HEK293 (cell line): ENCODE measurements at regions not wholly inside any gene's neighbourhood (a gene's known extent, or its start where the extent isn't known, plus 50 kb on each side); places are given as distances from the start of the nearest gene placed in this dataset.

Experiments used
- CTCF ChIA-PET: fragments of 350-600 bp; formaldehyde crosslinking; extraction: SDS; loops from one replicate; lab custom pipeline; 2021; ENCODE audit warnings: antibody characterized with exemption; lab: Yijun Ruan, JAX
- POLR2A ChIA-PET: fragments of 300-600 bp; formaldehyde crosslinking; extraction: SDS; loops from one replicate; lab custom pipeline; 2020; ENCODE audit warnings: antibody characterized with exemption, inconsistent platforms; lab: Yijun Ruan, JAX
- H3K27ac ChIP-seq: fragments of 200-500 bp; sonication (Bioruptor generic); 2 replicates; pipeline ENCODE4 v1.5.1; 2014; ENCODE audit warnings: low read depth, low read length, control low read depth, inconsistent platforms; ENCODE audit errors: extremely low read depth
- H3K36me3 ChIP-seq, 2 experiments: fragments of 200-500 bp in 1 of 2; sonication (Bioruptor generic) in 1 of 2; 1 replicate in 1 of 2; 2 replicates in 1 of 2; pipeline ENCODE4 v1.5.1; 2014 to 2017; ENCODE audit warnings: inconsistent platforms in 2 of 2, low read length in 2 of 2; ENCODE audit not compliant: control insufficient read depth in 2 of 2, insufficient read depth in 1 of 2
- H3K4me1 ChIP-seq: fragments of 200-500 bp; sonication (Bioruptor generic); 2 replicates; pipeline ENCODE4 v1.5.1; 2014; ENCODE audit warnings: mild to moderate bottlenecking, low read length, inconsistent platforms; ENCODE audit not compliant: control insufficient read depth, insufficient read depth
- H3K4me3 ChIP-seq: 2 replicates; pipeline ENCODE4 v1.5.1; 2011; ENCODE audit warnings: low read depth, mild to moderate bottlenecking, control low read depth, low read length, moderate library complexity
- H3K9me3 ChIP-seq: fragments of 200-500 bp; sonication (Bioruptor generic); 2 replicates; pipeline ENCODE4 v1.5.1; 2014; ENCODE audit warnings: low read depth, low read length, inconsistent platforms; ENCODE audit not compliant: control insufficient read depth, insufficient read depth
- BCL11A ChIP-seq: fragments of 450-650 bp; formaldehyde crosslinking; IDR thresholded peaks from 2 replicates; pipeline ENCODE4 v1.5.1; 2016; ENCODE audit warnings: low read depth, missing biosample characterization, missing genetic modification characterization
- HOXA7 ChIP-seq: sonication (generic); formaldehyde crosslinking; IDR thresholded peaks from 2 replicates; pipeline ENCODE4 v1.8.1; 2022; ENCODE audit warnings: missing genetic modification reagents, borderline replicate concordance
- HOXD13 ChIP-seq: sonication (generic); formaldehyde crosslinking; IDR thresholded peaks from 2 replicates; pipeline ENCODE4 v1.8.0; 2022; ENCODE audit warnings: missing genetic modification reagents, borderline replicate concordance
- OSR2 ChIP-seq: fragments of 450-650 bp; formaldehyde crosslinking; IDR thresholded peaks from 2 replicates; pipeline ENCODE4 v1.5.1; 2016; ENCODE audit warnings: missing biosample characterization, missing genetic modification characterization
- PBX3 ChIP-seq: sonication (generic); formaldehyde crosslinking; IDR thresholded peaks from 2 replicates; pipeline ENCODE4 v1.8.1; 2022; ENCODE audit warnings: mild to moderate bottlenecking, moderate library complexity, missing genetic modification reagents
- SP3 ChIP-seq: fragments of 450-650 bp; formaldehyde crosslinking; IDR thresholded peaks from 2 replicates; pipeline ENCODE4 v1.5.1; 2016; ENCODE audit warnings: missing biosample characterization, missing genetic modification characterization
- TCF7L2 ChIP-seq: IDR thresholded peaks from 2 replicates; pipeline ENCODE4 v1.6.1; 2011; ENCODE audit warnings: low read depth, mild to moderate bottlenecking, inconsistent platforms, low read length, moderate library complexity, borderline replicate concordance
- YY2 ChIP-seq: fragments of 450-650 bp; formaldehyde crosslinking; IDR thresholded peaks from 2 replicates; pipeline ENCODE4 v1.5.1; 2016; ENCODE audit warnings: missing biosample characterization, missing genetic modification characterization
- ZBTB26 ChIP-seq: fragments of 450-650 bp; formaldehyde crosslinking; optimal IDR thresholded peaks from 2 replicates; pipeline ENCODE3; 2016; ENCODE audit warnings: missing biosample characterization, mild to moderate bottlenecking, missing genetic modification characterization
- ZBTB6 ChIP-seq: fragments of 450-650 bp; formaldehyde crosslinking; IDR thresholded peaks from 2 replicates; pipeline ENCODE4 v1.5.1; 2017; ENCODE audit warnings: missing biosample characterization, missing genetic modification characterization
- ZFHX2 ChIP-seq: fragments of 450-650 bp; formaldehyde crosslinking; conservative IDR thresholded peaks from 2 replicates; pipeline ENCODE4 v1.5.1; 2016; ENCODE audit warnings: missing biosample characterization, missing genetic modification characterization
- ZNF121 ChIP-seq: fragments of 450-650 bp; formaldehyde crosslinking; IDR thresholded peaks from 2 replicates; pipeline ENCODE4 v1.5.1; 2016; ENCODE audit warnings: missing biosample characterization, missing genetic modification characterization
- ZNF302 ChIP-seq: fragments of 450-650 bp; formaldehyde crosslinking; IDR thresholded peaks from 2 replicates; pipeline ENCODE4 v1.5.1; 2016; ENCODE audit warnings: missing biosample characterization, missing genetic modification characterization, low read depth
- ZNF324 ChIP-seq: fragments of 450-650 bp; formaldehyde crosslinking; IDR thresholded peaks from 2 replicates; pipeline ENCODE4 v1.5.1; 2016; ENCODE audit warnings: missing biosample characterization, missing genetic modification characterization
- ZNF488 ChIP-seq: fragments of 450-650 bp; formaldehyde crosslinking; IDR thresholded peaks from 2 replicates; pipeline ENCODE4 v1.5.1; 2016; ENCODE audit warnings: missing biosample characterization, missing genetic modification characterization
- ZNF521 ChIP-seq: fragments of 450-650 bp; formaldehyde crosslinking; IDR thresholded peaks from 2 replicates; pipeline ENCODE4 v1.5.1; 2017; ENCODE audit warnings: missing biosample characterization, mild to moderate bottlenecking, missing genetic modification characterization
- ZNF571 ChIP-seq: fragments of 450-650 bp; formaldehyde crosslinking; IDR thresholded peaks from 2 replicates; pipeline ENCODE4 v1.5.0; 2017; ENCODE audit warnings: missing biosample characterization, missing genetic modification characterization
- ZNF600 ChIP-seq: fragments of 450-650 bp; formaldehyde crosslinking; IDR thresholded peaks from 2 replicates; pipeline ENCODE4 v1.5.1; 2016; ENCODE audit warnings: missing biosample characterization, missing genetic modification characterization
- ZNF670 ChIP-seq: fragments of 450-650 bp; formaldehyde crosslinking; IDR thresholded peaks from 2 replicates; pipeline ENCODE4 v1.5.1; 2016; ENCODE audit warnings: missing biosample characterization, missing genetic modification characterization, low read depth
- ZNF704 ChIP-seq: fragments of 450-650 bp; formaldehyde crosslinking; IDR thresholded peaks from 2 replicates; pipeline ENCODE4 v1.5.1; 2016; ENCODE audit warnings: missing biosample characterization, missing genetic modification characterization
- ZNF776 ChIP-seq: fragments of 450-650 bp; formaldehyde crosslinking; IDR thresholded peaks from 2 replicates; pipeline ENCODE4 v1.5.0; 2017; ENCODE audit warnings: missing biosample characterization, missing genetic modification characterization, borderline replicate concordance
- ZNF830 ChIP-seq: fragments of 450-650 bp; IDR thresholded peaks from 2 replicates; pipeline ENCODE4 v1.5.0; 2018; ENCODE audit warnings: missing biosample characterization, missing genetic modification characterization, low read depth, mild to moderate bottlenecking, moderate library complexity
- ZSCAN16 ChIP-seq: fragments of 450-650 bp; formaldehyde crosslinking; IDR thresholded peaks from 2 replicates; pipeline ENCODE4 v1.5.1; 2016; ENCODE audit warnings: missing biosample characterization, missing genetic modification characterization
- ZSCAN30 ChIP-seq: fragments of 450-650 bp; IDR thresholded peaks from 2 replicates; pipeline ENCODE4 v1.5.1; 2018; ENCODE audit warnings: missing biosample characterization, mild to moderate bottlenecking, missing genetic modification characterization, moderate library complexity
- ZSCAN4 ChIP-seq: fragments of 450-650 bp; formaldehyde crosslinking; IDR thresholded peaks from 2 replicates; pipeline ENCODE4 v1.5.1; 2017; ENCODE audit warnings: missing biosample characterization, missing genetic modification characterization

- no peaks in the 10 kb centered on the region for H3K4me1 ChIP-seq
- H3K9me3 ChIP-seq, result no peaks in the 10 kb centered on the region
- no peak for TF ChIP-seq ZFHX2
- no peak for TF ChIP-seq ZNF121 (tag by site-specific recombination)
- TF ChIP-seq ZNF302 (tag by site-specific recombination), result no peak
- no peak for TF ChIP-seq PBX3
- no peak for TF ChIP-seq TCF7L2
- TF ChIP-seq ZNF704 (tag by site-specific recombination), result no peak
- no peak for TF ChIP-seq HOXA7 (CRISPR knock-in tag)
- TF ChIP-seq ZNF521 (tag by site-specific recombination), result no peak
- TF ChIP-seq, all 188 proteins: peak for 0
- Histone ChIP-seq H3K36me3 (no peaks in the 10 kb centered on the region), H3K27ac (no peak overlapping the region), H3K4me3 (no peak overlapping the region)
- POLR2A ChIA-PET, result no interaction called here
- CTCF ChIA-PET, result no interaction called here
Measured at GRCh38 chr2:9686061-9686460, 55.3 kb upstream of the YWHAQ start.

- ChIA-PET CTCF (interaction anchor here (0.6 to 1.2 kb wide), 4 partner anchors 9 to 125 kb away, joined by 3 to 4 read pairs (median 4); no protein-coding TSS in a partner anchor), POLR2A (interaction anchor here (0.7 to 1.0 kb wide), 3 partner anchors 13 to 59 kb away, joined by 3 read pairs; partner anchors contain the start of gene YWHAQ)
- no peak for TF ChIP-seq ZBTB26
- TF ChIP-seq BCL11A (tag by site-specific recombination), result no peak
- no peak for TF ChIP-seq ZNF600
- Histone ChIP-seq H3K4me1 (no peaks in the 10 kb centered on the region), H3K27ac (no peak overlapping the region), H3K9me3 (no peaks in the 10 kb centered on the region), H3K4me3 (no peak overlapping the region), H3K36me3 (no peaks in the 10 kb centered on the region)
Measured at GRCh38 chr2:9690252-9690651, 59.5 kb upstream of the YWHAQ start.

GRCh38 chr2:9690716-9691498 lies 60.1 kb upstream of the YWHAQ start:
- no peaks in the 10 kb centered on the region for H3K36me3 ChIP-seq
- no peaks in the 10 kb centered on the region for H3K9me3 ChIP-seq
- no peak overlapping the region for H3K27ac ChIP-seq
- H3K4me3 ChIP-seq, result no peak overlapping the region
- ChIA-PET POLR2A (interaction anchor here (0.7 to 0.9 kb wide), 3 partner anchors 14 to 135 kb away, joined by 3 read pairs; partner anchors contain the start of gene YWHAQ), CTCF (interaction anchor here (0.6 to 1.2 kb wide), 3 partner anchors 8 to 125 kb away, joined by 3 to 4 read pairs (median 4); no protein-coding TSS in a partner anchor)
- no peaks in the 10 kb centered on the region for H3K4me1 ChIP-seq
- TF ChIP-seq ZBTB6 (tag by site-specific recombination), result no peak
- TF ChIP-seq ZNF324, result no peak
- TF ChIP-seq YY2 (tag by site-specific recombination), result no peak
- no peak for TF ChIP-seq ZNF571 (tag by site-specific recombination)
- TF ChIP-seq ZNF488 (tag by site-specific recombination), result no peak
- 0 out of 2 replicates have a peak, but pooled peaks have one; percentile 1 for TF ChIP-seq ZFHX2
- no peak for TF ChIP-seq ZSCAN30 (tag by site-specific recombination)
- no peak for TF ChIP-seq ZNF830 (tag by site-specific recombination)
- TF ChIP-seq SP3 (tag by site-specific recombination), result no peak
- no peak for TF ChIP-seq ZSCAN4
- no peak for TF ChIP-seq ZSCAN16 (tag by site-specific recombination)
- no peak for TF ChIP-seq OSR2
- no peak for TF ChIP-seq HOXD13 (CRISPR knock-in tag)
- TF ChIP-seq ZNF776 (tag by site-specific recombination), result no peak
- no peak for TF ChIP-seq ZNF670
